Glomerular visceral epithelial cell (primary cell): ENCODE measurements at regions not wholly inside any gene's neighbourhood (a gene's known extent, or its start where the extent isn't known, plus 50 kb on each side); places are given as distances from the start of the nearest gene placed in this dataset.
"Not testable (repeated sequence)": the region's sequence is repeated elsewhere in the genome, so short reads cannot be mapped to it uniquely, and the experiment has no call there.

Experiments used
- DNase-seq: peaks from one replicate; pipeline ENCODE4 v3.0.0-alpha.2; 2016; ENCODE audit errors: extremely low spot score

DNA sequence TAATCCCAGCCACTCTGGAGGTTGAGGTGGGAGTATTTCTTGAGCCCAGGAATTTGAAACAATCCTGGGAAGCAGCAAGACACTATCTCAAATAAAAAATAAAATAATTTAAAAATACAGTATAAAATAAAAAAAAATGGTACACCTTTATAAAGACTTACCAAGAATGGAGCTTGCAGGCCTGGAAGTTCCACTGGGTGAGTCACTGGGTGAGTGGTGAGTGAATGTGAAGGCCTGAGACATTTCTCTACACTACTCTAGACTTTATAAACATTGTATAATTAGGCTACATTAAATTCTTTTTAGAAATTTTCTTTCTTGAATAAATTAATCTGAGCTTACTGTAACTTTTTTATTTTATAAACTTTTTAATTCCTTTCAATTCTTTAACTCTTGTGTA, 609.1 kb upstream of the BCHE start:
- peak; percentile 6 for DNase-seq

DNA sequence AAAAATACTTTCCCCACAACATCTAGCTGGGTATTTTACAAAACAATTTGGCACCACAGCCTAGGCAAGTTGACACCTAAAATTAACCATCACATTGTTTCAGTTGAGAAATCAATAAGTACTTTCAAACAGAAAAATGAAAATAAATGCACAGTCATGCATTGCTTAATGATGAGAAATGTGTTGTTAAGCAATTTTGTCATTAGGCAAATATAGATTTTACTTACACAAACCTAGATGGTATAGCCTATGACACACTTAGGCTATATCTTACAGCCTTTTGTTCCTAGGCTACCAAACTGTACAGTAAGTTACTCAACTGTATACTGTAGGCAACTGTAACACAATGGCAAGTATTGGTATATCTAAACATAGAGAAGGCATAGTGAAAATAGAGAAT, 608.6 kb upstream of the BCHE start:
- no peak for DNase-seq

DNA sequence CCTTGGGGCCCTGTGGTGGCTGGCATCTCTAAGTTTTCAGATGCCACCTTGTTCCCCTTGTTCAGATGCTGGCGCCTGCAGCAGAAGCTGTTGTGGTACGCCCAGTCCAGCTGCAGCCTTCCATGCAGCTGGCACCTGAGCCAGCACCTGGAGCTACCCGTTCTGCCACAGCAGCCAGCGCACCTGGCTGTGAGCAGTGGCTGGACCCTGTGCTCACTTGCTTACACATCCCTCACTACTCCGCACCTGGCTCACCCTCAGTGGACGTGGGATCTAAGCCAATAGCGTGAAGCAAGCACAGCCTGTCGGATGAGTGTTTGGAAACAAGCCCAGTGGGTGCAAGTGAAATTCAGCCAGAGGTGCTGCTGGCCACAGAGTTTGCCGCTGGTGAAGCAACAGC, 607.5 kb upstream of the BCHE start:
- DNase-seq, result no peak

DNA sequence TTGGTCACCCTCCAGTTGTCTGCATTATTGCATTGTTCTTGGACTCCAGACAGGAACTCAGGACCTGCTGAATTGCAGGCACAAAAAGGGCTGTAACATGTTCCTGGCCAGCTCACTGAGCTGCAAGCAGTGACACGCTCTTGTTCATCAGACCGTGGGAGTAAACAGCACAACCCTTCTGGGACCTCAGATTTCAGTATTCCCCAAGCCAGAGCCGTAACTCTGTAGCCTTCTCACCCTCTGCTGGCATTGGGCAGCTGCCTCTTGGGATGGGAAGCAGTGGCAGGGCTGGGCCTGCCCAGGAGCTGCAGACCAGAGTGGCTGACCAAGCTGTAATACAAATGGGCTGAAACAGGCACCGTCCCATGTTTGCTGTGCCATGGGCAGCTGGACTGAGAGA, 607.1 kb upstream of the BCHE start:
- DNase-seq, result peak; percentile 20

DNA sequence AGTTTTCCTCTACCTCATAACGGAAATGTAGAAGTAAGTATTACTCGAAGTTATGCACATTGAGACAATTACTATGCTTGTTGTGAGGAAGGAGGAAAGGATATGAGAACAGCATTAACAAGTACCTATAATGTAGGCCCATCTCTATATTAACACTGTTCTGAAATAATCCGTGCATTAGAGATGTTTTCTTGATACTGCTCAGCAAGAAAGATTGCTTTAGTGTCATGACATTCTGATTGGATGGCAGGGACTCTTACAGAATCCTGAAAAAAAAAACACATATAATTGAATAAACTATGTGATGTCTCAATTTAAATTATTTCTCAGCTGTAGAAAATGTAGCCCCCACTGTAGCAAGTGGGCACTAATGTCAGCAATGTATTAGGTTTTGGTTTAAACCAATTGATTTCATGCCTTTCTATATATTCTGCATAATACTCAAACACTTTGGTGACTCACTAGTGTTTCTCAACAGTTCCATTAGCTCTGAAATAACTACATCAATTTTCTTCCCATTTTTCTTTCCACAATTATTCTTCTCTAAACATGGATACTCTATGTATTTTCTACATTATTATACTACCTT, 598.3 kb upstream of the BCHE start:
- no peak for DNase-seq

DNA sequence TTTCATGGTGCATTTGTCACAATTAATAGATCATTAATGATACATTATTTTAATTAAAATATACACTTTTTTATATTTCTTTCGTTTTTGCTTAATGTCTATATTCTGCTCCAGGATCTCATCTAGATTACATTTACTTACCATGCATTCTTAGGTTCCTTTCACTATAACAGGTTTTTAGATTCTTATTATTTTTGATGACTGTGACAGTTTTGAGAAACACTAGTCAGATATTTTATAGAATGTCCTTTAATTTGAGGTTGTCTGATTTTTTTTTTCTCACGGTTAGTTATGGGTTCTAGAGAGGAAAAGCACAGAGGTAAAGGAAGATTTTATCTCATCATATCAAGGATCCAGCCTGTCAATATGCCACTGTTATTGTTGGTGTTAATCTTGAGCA, 595.8 kb upstream of the BCHE start:
- no peak for DNase-seq

DNA sequence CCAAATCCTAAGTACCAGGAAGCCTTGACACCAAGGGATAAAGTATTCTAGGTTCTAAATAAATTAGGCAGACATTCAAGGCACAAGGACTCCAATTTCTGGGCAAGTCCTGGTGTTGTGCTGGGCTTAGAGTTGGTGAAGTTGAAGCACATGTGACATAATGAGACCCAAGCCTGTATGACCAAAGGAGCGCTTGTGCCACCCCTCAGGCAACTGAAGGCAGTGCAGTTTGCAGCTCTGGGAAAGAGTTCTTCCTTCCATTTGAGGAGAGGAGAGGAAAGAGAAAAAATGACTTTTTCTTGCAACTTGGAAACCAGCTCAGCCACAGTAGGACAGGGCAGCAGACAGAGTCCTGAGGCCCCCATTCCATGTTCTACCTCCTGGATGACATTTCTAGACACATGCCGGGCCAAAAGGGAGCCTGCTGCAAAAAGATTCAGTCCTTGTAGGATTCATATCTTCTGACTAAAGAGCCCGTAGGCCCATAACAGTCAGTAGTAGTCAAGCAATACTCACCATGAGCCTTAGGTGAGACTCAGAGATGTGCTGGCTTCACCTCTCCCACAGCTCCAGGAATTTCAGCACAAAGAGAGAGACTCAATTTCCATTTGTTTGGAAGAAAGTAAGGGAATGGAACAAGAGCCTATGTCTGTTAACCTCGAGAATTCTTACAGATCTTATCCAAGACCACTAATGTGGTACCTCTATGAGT, 588.8 kb upstream of the BCHE start:
- DNase-seq, result no peak

DNA sequence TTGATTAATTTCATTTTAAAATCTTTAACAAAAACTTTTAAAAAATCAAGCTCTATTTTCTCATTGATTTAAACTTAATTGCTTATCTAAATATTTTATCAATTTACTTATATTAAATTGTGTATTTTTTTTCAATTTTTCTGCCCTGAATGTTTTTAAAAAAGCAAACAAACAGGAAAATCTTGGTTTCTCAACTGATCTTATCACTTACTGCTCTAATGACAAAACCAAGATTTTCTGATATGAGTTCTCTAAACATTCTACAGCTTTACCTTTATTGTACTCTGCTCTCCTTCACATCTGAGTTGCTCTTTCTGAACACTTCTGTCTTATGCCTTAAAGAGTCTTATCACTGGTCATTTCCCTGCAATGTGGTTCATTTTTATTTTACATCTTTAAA, 587.8 kb upstream of the BCHE start:
- no peak for DNase-seq

DNA sequence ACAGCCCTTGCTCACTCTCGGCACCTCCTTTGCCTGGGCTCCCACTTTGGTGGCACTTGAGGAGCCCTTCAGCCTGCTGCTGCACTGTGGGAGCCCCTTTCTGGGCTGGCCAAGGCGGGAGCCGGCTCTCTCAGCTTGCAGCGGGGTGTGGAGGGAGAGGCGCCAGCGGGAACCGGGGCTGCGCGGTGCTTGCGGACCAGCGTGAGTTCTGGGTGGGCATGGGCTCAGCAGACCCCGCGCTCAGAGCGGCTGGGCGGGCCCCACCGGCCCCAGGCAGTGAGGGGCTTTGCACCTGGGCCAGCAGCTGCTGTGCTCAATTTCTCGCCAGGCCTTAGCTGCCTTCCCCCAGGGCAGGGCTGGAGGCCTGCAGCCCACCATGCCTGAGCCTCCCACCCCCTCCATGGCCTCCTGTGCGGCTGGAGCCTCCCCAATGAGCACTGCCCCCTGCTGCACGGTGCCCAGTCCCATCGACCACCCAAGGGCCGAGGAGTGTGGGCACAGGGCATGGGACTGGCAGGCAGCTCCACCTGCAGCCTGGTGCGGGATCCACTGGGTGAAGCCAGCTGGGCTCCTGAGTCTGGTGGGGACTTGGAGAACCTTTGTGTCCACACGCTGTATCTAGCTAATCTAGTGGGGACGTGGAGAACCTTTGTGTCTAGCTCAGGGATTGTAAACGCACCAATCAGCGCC, 586.7 kb upstream of the BCHE start:
- not testable (repeated sequence) for DNase-seq

DNA sequence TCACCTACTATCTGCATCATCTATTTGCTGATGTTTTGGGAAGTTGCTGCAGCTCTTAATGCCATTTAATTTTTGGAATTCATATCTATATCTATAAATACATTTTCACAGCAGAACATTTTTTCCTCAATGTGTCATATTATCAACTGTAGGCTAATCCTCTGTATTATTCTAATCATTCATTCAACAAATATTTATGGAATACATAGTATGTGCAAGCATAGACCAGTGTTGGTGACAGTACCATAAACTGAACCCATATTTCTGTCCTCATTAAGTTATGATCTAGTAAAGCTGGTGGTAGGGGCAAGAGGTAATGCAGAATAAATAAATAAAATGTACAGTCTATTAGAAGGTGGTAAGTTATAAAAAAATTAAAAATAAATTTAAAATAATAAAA, 585.3 kb upstream of the BCHE start:
- DNase-seq, result no peak

DNA sequence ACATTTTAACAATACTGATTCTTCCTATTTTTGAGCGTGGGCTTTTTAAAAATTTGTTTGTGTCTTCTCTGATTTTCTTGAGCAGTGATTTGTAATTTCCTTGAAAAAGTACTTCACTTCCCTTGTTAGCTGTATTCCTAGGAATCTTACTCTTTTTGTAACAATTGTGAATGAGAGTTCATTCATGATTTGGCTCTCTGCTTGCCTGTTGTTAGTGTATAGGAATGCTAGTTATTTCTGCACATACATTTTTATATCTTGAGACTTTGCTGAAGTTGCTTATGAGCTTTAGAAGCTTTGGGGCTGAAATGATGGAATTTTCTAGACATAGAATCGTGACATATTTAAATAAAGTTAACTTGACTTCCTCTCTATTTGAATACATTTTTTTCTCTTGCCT, 582.8 kb upstream of the BCHE start:
- DNase-seq, result no peak

DNA sequence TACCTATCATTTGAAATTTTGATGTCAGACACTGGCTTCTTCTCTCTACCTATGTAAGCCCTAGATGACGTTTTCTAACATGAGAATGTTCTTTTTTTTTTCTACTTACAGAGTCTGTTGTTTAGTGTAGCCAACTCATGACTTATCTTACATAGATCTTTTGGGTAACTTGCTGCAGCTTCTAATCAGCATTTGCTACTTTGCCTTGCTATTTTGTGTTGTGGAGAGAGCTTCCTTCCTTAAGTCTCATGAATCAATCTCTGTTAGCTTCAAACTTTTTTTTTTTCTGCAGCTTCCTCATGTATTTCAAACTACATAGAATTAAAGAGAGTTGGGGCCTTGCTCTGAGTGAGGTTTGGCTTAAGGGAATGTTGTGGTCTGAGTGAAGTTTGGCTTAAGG, 568.7 kb upstream of the BCHE start:
- no peak for DNase-seq

DNA sequence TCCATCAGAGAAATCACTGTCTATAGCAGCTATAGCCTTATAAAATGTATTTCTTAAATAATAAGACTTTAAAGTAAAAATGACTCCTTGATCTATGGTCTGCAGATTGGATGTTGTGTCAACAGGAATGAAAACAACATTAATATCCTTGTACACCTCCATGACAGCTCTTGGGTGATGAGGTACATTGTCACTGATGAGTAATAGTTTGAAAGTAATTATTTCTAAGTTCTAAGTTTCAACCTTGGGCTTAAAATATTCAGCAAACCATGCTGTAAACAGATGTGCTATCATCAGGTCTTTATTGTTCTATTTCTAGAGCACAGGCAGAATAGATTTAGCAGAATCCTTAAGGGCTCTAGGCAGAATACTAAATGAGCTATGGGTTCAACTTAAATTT, 568.2 kb upstream of the BCHE start:
- no peak for DNase-seq

DNA sequence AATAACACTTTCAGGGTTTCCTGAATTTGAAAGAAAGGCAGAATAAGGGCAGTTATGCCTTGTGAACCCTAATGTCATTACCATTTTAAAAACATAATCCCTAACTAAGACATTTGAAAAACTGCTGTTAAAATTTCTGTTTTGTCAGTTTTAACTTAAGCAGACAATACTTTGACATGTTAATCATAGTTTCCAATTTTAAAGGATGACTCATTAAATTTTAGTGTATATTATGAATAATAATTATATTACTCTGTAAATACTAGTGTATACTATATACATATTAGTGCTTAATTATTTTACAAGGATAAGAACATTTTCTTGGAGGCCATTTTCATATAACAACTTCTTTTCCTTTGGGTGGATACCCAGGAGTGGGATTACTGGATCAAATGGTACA, 553.1 kb upstream of the BCHE start:
- no peak for DNase-seq

DNA sequence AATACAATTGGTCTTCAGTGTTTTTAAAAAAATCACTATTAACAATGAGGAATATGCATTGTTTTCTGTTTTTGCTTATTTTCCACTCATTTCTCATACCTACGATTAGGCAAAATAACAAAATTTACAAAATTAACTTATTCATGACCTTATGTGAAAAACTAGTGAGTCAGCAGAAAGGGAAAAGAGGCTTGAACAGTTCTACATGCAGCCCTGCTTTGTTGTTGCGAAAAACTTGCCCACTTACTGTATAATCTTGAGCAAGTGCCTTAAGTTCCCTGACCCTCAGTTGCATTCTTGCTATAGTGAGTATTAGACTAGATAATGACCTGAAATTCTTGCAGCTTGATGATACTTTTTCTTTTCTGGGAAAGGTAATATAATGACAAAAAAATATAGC, 551.1 kb upstream of the BCHE start:
- no peak for DNase-seq

DNA sequence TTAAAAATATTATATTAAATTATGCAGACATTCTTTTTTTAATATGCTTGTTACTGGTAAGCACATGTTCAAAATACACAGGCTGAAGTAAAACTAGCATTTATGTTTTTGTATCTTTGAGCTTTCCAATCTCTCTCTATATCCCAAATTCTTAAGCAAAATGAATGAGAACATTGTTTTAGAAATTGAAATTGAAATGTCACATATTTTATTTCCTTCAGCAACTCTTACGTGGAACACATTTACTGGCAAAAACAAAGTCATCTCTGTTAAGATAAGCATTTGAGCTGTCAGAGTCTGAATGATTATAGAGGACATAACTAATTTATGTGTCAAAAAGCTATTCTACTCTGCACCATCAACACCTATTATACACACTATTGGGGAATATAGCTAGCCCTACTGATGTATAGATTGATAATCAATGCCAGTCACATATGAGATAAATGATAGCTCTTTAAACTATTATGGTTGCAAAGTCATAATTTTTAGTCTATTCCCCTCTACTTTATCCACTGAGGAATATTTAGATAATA, 535.4 kb upstream of the BCHE start:
- no peak for DNase-seq

DNA sequence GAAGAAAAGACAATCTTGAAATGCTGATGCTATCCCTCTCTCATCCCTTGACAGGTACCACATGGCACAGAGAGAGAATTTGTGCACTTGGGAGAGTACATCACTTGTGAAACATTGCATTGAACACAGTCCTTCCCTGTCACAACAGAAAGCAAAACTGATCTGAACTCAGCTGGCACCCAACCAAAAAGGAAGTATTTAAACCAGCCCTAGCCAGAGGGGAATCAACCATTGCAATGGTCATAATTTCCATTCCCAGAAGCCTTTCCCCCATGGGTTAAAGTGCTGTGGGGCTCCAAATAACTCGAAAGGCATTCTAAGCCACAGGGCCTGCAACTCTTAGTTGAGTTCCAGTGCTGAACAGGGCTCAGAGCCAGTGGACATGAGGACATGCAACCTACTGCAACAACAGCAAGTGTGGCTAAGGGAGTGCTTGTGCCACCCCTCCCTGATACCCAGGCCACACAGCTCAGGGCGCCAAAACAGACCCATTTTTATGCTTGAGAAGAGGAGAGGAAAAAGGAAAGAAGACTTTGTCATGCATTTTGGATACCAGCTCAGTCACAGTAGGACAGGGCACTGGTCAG, 530.8 kb upstream of the BCHE start:
- peak; percentile 2 for DNase-seq

DNA sequence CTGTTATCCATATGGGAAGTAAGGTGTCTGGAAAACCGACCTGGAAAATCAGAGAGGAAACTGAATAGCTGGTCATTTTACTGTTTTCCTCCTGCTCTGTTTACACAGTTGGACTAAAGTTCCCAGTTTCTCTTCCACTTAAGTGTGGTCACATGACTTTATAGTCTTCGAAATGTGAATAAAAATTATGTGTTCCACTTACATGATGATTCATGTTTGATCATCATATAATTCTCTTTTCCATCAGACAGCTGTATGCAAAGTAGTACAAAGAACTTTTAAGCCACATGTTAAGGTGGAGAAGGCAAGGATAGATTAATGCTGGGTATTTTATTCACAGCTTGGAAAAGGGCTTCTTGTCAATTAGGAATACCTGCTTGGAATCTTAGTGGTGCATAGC, 525.5 kb upstream of the BCHE start:
- DNase-seq, result no peak

DNA sequence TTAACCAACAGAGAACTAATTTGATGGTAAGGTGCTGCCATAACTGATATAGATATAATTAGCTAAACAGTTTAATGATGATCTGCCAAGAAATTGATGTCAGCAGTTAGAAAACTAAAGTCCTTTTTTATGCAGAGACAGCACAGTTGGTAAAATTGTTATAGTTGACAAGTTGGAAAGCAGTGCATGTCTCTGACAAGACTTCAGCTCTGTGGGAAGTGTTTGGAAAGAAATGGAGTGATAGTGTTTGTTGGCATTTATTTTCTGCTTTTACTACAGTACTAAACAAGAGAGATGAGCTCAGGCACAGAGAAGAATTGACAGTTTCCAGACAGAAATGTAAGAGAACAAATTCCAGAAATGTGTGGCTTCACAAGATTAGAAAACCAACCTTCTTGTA, 523.5 kb upstream of the BCHE start:
- no peak for DNase-seq

DNA sequence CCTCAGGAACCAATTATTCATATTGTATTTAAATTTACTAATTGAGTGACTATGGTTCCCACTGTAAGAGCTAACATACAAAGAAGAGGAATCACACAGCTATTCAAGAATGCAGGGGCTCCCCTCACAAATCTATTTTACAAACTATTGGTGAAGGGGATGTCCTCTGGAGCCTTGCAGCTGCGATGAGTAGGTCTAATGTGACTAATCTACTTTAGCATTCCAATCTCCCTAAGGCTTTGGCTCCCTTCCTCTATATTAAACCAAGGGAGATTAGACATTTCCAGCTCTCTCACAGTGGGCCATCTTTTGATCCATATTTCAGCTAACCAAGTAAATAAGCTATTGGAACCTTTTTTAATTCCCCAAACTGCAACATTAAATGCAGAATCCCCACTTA, 514.2 kb upstream of the BCHE start:
- peak; percentile 6 for DNase-seq

DNA sequence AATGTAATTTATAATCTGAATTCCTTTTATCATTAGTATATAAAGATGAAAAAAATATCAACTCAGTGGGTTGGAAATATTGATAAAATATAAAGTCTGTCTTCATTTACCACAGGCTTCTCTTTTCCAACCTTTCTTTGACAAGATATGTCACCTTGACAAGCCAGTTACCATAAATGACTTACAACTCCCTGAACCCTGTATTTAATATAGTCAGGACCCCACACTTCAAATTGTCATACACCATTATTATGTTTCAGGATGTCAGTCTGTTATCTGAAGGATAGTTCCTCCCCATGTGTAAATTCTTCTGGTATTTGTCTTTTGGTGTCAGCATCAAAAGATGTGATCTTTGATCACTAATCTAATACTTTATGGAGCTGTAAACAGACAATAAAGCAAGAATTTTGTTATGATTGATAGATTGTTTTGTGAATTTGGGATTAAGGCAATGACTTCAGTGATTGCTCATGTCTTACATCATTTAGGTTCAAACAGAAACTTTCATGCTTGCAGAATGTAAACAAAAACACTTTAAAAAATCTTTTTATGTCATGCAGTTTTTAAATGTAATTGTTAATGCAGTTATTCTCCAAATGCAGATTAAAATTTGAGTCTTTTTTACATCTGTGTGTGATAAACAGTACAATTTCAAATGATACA, 503.5 kb upstream of the BCHE start:
- no peak for DNase-seq

DNA sequence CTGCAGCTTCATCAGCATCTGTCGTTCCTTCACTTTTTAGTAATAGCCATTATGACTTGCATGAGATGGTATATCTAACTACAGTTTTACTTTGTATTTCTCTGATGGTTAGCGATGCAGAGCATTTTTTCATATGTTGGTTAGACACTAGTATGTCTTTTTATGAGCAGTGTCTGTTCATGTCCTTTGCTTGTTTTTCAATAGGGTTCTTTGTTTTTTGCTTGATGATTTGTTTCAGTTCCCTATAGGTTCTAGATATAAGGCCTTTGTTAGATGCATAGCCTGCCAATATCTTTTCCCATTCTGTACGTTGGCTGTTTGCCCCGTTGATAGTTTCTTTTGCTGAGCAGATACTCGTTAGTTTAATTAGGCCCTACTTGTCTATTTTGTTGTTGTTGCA, 487.2 kb upstream of the BCHE start:
- no peak for DNase-seq
